Lower leg skin (tissue), 3 donors: ENCODE measurements at regions not wholly inside any gene's neighbourhood (a gene's known extent, or its start where the extent isn't known, plus 50 kb on each side); places are given as distances from the start of the nearest gene placed in this dataset.

ENCODE experiments used
- CTCF ChIP-seq, 3 donors: fragments of 450-650 bp; IDR thresholded peaks; one replicate each; pipeline ENCODE4 v1.5.1; 2016; ENCODE audit warnings: antibody characterized with exemption in 3 of 3, mild to moderate bottlenecking in 3 of 3, moderate library complexity in 2 of 3
- POLR2A ChIP-seq, 2 donors: fragments of 450-650 bp; IDR thresholded peaks; one replicate each; pipeline ENCODE4 v1.6.1; 2016 to 2017; ENCODE audit warnings: antibody characterized with exemption in 2 of 2, mild to moderate bottlenecking in 1 of 2, moderate library complexity in 1 of 2

DNA sequence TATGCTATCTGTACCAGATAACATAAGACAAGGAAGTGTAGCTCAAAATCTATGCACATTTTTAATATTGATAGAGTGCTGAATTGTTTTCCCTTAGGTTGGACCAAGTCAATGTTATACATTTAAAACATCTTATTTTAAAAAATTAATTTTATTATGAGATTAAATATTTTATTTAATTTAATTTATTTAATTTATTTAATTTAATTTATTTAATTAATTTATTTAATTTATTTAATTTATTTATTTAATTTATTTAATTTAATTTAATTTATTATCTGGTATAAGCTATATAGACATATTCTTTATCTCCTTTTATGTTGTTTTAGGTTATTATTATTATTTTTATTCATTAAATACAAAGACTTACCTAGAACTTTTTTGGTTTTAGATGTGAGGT, 551.7 kb upstream of the LRRTM1 start:
- no peak for TF ChIP-seq POLR2A (IDR thresholded peaks at IDR 0.05)
- no peak for TF ChIP-seq CTCF (IDR thresholded peaks at IDR 0.05)
